H9 (cell line): ENCODE measurements at regions not wholly inside any gene's neighbourhood (a gene's known extent, or its start where the extent isn't known, plus 50 kb on each side); places are given as distances from the start of the nearest gene placed in this dataset.

Source experiments
- DNase-seq: peaks from one replicate; pipeline ENCODE4 v3.0.0-alpha.2; 2017
- H2AFZ ChIP-seq: one replicate; pipeline ENCODE4 v1.6.1; 2013; ENCODE audit warnings: mild to moderate bottlenecking, low read length, control low read depth, moderate library complexity
- H2AK5ac ChIP-seq: 2 replicates; pipeline ENCODE4 v1.6.1; 2013; ENCODE audit warnings: low read length, control low read depth, mixed read lengths; ENCODE audit not compliant: insufficient read length
- H2BK120ac ChIP-seq: one replicate; pipeline ENCODE4 v1.6.1; 2013; ENCODE audit warnings: low read depth, mild to moderate bottlenecking, low read length, control low read depth, inconsistent platforms; ENCODE audit not compliant: poor library complexity, severe bottlenecking
- H2BK12ac ChIP-seq: 2 replicates; pipeline ENCODE4 v1.6.1; 2013; ENCODE audit warnings: low read length, control low read depth, mixed read lengths, low read depth; ENCODE audit not compliant: insufficient read length
- H2BK15ac ChIP-seq: 2 replicates; pipeline ENCODE4 v1.6.1; 2013; ENCODE audit warnings: low read depth, low read length, control low read depth
- H2BK20ac ChIP-seq: one replicate; pipeline ENCODE4 v1.6.1; 2013; ENCODE audit warnings: low read depth, mild to moderate bottlenecking, low read length, control low read depth, inconsistent platforms; ENCODE audit not compliant: poor library complexity, severe bottlenecking
- H2BK5ac ChIP-seq: 2 replicates; pipeline ENCODE4 v1.6.1; 2013; ENCODE audit warnings: low read length, control low read depth, mixed read lengths; ENCODE audit not compliant: insufficient read length
- H3K14ac ChIP-seq: 2 replicates; pipeline ENCODE4 v1.6.1; 2013; ENCODE audit warnings: low read length, control low read depth; ENCODE audit not compliant: insufficient read depth
- H3K18ac ChIP-seq: 2 replicates; pipeline ENCODE4 v1.6.1; 2013; ENCODE audit warnings: low read depth, mild to moderate bottlenecking, mixed read lengths, low read length, control low read depth; ENCODE audit not compliant: insufficient read length
- H3K23ac ChIP-seq: 2 replicates; pipeline ENCODE4 v1.6.1; 2013; ENCODE audit warnings: low read length, control low read depth, mixed read lengths, low read depth; ENCODE audit not compliant: insufficient read length
- H3K23me2 ChIP-seq: 2 replicates; pipeline ENCODE4 v1.6.1; 2013; ENCODE audit warnings: low read depth, mild to moderate bottlenecking, mixed read lengths, low read length, control low read depth; ENCODE audit not compliant: insufficient read length, poor library complexity, severe bottlenecking
- H3K27ac ChIP-seq: 2 replicates; pipeline ENCODE4 v1.5.1; 2013; ENCODE audit warnings: low read length, control low read depth, mixed read lengths, low read depth; ENCODE audit not compliant: insufficient read length
- H3K27me3 ChIP-seq: 2 replicates; pipeline ENCODE4 v1.6.1; 2013; ENCODE audit warnings: low read length, control low read depth, inconsistent platforms; ENCODE audit not compliant: insufficient read depth
- H3K4ac ChIP-seq: 2 replicates; pipeline ENCODE4 v1.6.1; 2013; ENCODE audit warnings: low read depth, mild to moderate bottlenecking, control low read depth, inconsistent platforms, low read length, moderate library complexity
- H3K4me1 ChIP-seq: 2 replicates; pipeline ENCODE4 v1.6.1; 2013; ENCODE audit warnings: low read length, control low read depth, inconsistent platforms; ENCODE audit not compliant: insufficient read depth
- H3K4me2 ChIP-seq: 2 replicates; pipeline ENCODE4 v1.6.1; 2013; ENCODE audit warnings: low read length, control low read depth, mixed read lengths; ENCODE audit not compliant: insufficient read length, insufficient read depth
- H3K56ac ChIP-seq: 2 replicates; pipeline ENCODE4 v1.6.1; 2013; ENCODE audit warnings: low read depth, mild to moderate bottlenecking, mixed read lengths, low read length, control low read depth; ENCODE audit not compliant: insufficient read length
- H3K79me1 ChIP-seq: 2 replicates; pipeline ENCODE4 v1.6.1; 2013; ENCODE audit warnings: low read depth, mild to moderate bottlenecking, moderate library complexity, low read length, control low read depth, inconsistent platforms; ENCODE audit not compliant: insufficient read depth, poor library complexity, severe bottlenecking
- H3K79me2 ChIP-seq: 2 replicates; pipeline ENCODE4 v1.6.1; 2013; ENCODE audit warnings: low read length, control low read depth, inconsistent platforms; ENCODE audit not compliant: insufficient read depth
- H3K9ac ChIP-seq: 2 replicates; pipeline ENCODE4 v1.6.1; 2013; ENCODE audit warnings: low read length, control low read depth, mixed read lengths; ENCODE audit not compliant: insufficient read length; ENCODE audit errors: extremely low read depth
- H3K9me3 ChIP-seq: one replicate; pipeline ENCODE4 v1.6.1; 2013; ENCODE audit warnings: low read depth, low read length, inconsistent platforms; ENCODE audit not compliant: control insufficient read depth
- H3T11ph ChIP-seq: one replicate; pipeline ENCODE4 v1.6.1; 2013; ENCODE audit warnings: mild to moderate bottlenecking, low read length, control low read depth, inconsistent platforms
- H4K20me1 ChIP-seq: one replicate; pipeline ENCODE4 v1.6.1; 2013; ENCODE audit not compliant: control insufficient read depth, insufficient read length, insufficient read depth
- H4K5ac ChIP-seq: 2 replicates; pipeline ENCODE4 v1.6.1; 2013; ENCODE audit warnings: low read depth, mild to moderate bottlenecking, mixed read lengths, low read length, control low read depth; ENCODE audit not compliant: insufficient read length
- H4K8ac ChIP-seq: replicated peaks from 2 replicates; pipeline ENCODE4 v1.6.1; 2013; ENCODE audit warnings: low read length, control low read depth, mixed read lengths, low read depth; ENCODE audit not compliant: insufficient read length
- H4K91ac ChIP-seq: 2 replicates; pipeline ENCODE4 v1.6.1; 2013; ENCODE audit warnings: low read depth, mild to moderate bottlenecking, moderate library complexity, mixed read lengths, low read length, control low read depth; ENCODE audit not compliant: insufficient read length
- H3K27ac Mint-ChIP-seq, 3 experiments: 2 replicates in 2 of 3; 3 replicates in 1 of 3; pipeline ENCODE4 v1.8.0; 2020 to 2021; ENCODE audit warnings: mixed read lengths in 3 of 3, mild to moderate bottlenecking in 1 of 3, moderate library complexity in 1 of 3
- H3K27me3 Mint-ChIP-seq: 2 replicates; pipeline ENCODE4 v1.8.0; 2021; ENCODE audit warnings: low read depth, mild to moderate bottlenecking, moderate library complexity, mixed read lengths
- H3K36me3 Mint-ChIP-seq, 3 experiments: 2 replicates in 2 of 3; 3 replicates in 1 of 3; pipeline ENCODE4 v1.8.0; 2020 to 2021; ENCODE audit warnings: low read depth in 3 of 3, mixed read lengths in 3 of 3; ENCODE audit not compliant: insufficient read depth in 1 of 3
- H3K4me1 Mint-ChIP-seq, 2 experiments: 2 replicates each; pipeline ENCODE4 v1.8.0; 2020; ENCODE audit warnings: mixed read lengths in 2 of 2
- H3K4me3 Mint-ChIP-seq, 2 experiments: 2 replicates in 1 of 2; 3 replicates in 1 of 2; pipeline ENCODE4 v1.8.0; 2020 to 2021; ENCODE audit warnings: mild to moderate bottlenecking in 2 of 2, mixed read lengths in 2 of 2, moderate library complexity in 1 of 2
- H3K9me3 Mint-ChIP-seq, 2 experiments: 2 replicates in 1 of 2; 3 replicates in 1 of 2; pipeline ENCODE4 v1.8.0; 2020; ENCODE audit warnings: mild to moderate bottlenecking in 2 of 2, mixed read lengths in 2 of 2, moderate library complexity in 1 of 2
- whole genome bisulfite sequencing: extraction: QIAGEN DNeasy Blood & Tissue Kit; methylation state at CpG from one replicate; pipeline ENCODE4 v1.1.7; 2013; ENCODE audit warnings: missing lambda C conversion rate, low lambda C conversion rate, mixed read lengths; ENCODE audit not compliant: insufficient read length; ENCODE audit errors: extremely low coverage; 5-methylcytosine and 5-hydroxymethylcytosine counted together
- TF ChIP-seq, protein P1 (sequence below): fragments of 200-600 bp; sonication (generic); conservative IDR thresholded peaks from 3 replicates; pipeline ENCODE4 v1.8.0; 2021; ENCODE audit warnings: antibody characterized with exemption, mild to moderate bottlenecking

DNA sequence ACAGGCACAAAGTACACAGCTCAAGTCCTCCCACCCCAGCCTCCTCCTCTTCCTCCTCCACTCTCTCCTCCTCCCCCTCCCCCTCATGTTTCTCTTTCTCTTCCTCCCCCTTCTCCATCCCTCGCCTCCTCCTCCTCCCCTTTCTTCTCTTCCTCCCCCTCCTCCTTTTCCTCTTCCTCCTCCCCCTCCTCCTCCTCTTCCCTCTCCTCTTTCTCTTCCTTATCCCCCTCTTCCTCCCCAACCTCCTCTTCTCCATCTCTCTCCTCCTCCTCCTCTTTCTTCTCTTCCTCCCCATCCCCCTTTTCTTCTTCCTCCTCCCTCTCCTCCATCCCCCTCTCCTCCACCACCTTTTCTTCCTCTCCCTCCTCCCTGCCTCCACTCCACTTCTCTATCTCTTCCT is 276.3 kb upstream of the TSHZ3 start:
- Histone ChIP-seq H3K4me2 (no peak overlapping the region), H3K4me1 (no peaks in the 10 kb centered on the region), H2AK5ac (no peak overlapping the region), H3K4ac (no peak overlapping the region), H2BK5ac (no peak overlapping the region), H4K8ac (no peak overlapping the region), H3K9ac (no peak overlapping the region), H3T11ph (no peak overlapping the region), H4K5ac (no peak overlapping the region), H3K79me2 (no peaks in the 10 kb centered on the region), H3K14ac (no peak overlapping the region), H3K18ac (no peak overlapping the region), H3K27me3 (no peaks in the 10 kb centered on the region), H2BK120ac (no peak overlapping the region), H2AFZ (no peak overlapping the region), H4K91ac (no peak overlapping the region), H3K9me3 (no peaks in the 10 kb centered on the region), H3K79me1 (no peaks in the 10 kb centered on the region), H2BK20ac (no peak overlapping the region), H3K27ac (no peak overlapping the region), H3K23ac (no peak overlapping the region), H3K56ac (no peak overlapping the region), H2BK12ac (no peak overlapping the region), H2BK15ac (no peak overlapping the region), H4K20me1 (no peaks in the 10 kb centered on the region), H3K23me2 (no peaks in the 10 kb centered on the region)
- whole genome bisulfite sequencing, result no CpG with 5 or more reads among the region's 1 CpG
- Mint-ChIP-seq H3K27me3 (no peaks in the 10 kb centered on the region), H3K36me3 (peaks cover 0 to 2% (median 0%) of the 10 kb centered on the region in 3 experiments; a peak in 1 of 7 replicates), H3K27ac (no peak overlapping the region), H3K4me3 (no peak overlapping the region), H3K9me3 (peaks cover 0 to 2% of the 10 kb centered on the region in 2 experiments; a peak in 2 of 5 replicates), H3K4me1 (peaks cover 25 to 29% of the 10 kb centered on the region in 2 experiments)
- TF ChIP-seq, protein P1, sequence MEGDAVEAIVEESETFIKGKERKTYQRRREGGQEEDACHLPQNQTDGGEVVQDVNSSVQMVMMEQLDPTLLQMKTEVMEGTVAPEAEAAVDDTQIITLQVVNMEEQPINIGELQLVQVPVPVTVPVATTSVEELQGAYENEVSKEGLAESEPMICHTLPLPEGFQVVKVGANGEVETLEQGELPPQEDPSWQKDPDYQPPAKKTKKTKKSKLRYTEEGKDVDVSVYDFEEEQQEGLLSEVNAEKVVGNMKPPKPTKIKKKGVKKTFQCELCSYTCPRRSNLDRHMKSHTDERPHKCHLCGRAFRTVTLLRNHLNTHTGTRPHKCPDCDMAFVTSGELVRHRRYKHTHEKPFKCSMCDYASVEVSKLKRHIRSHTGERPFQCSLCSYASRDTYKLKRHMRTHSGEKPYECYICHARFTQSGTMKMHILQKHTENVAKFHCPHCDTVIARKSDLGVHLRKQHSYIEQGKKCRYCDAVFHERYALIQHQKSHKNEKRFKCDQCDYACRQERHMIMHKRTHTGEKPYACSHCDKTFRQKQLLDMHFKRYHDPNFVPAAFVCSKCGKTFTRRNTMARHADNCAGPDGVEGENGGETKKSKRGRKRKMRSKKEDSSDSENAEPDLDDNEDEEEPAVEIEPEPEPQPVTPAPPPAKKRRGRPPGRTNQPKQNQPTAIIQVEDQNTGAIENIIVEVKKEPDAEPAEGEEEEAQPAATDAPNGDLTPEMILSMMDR, result no peak
- no peak for DNase-seq
